ENCODE measurements at regions not wholly inside any gene's neighbourhood (a gene's known extent, or its start where the extent isn't known, plus 50 kb on each side); places are given as distances from the start of the nearest gene placed in this dataset.

- DNase-seq (ENCODE audit: low read depth): no peak
- no peak for TF ChIP-seq CTCF (IDR thresholded peaks at IDR 0.05; ENCODE audit: insufficient read depth, low read depth, low read length)
- no peak overlapping the region for H3K4me3 ChIP-seq (ENCODE audit: low read depth, low read length)
Observed at GRCh38 chr5:68161156-68161555, 54.4 kb upstream of the PIK3R1 start.

- no peak for DNase-seq (ENCODE audit: low read depth)
- no peak overlapping the region for H3K4me3 ChIP-seq (ENCODE audit: low read depth, low read length)
- no peak for TF ChIP-seq CTCF (IDR thresholded peaks at IDR 0.05; ENCODE audit: insufficient read depth, low read depth, low read length)
Observed at GRCh38 chr5:68159224-68159951, 56.2 kb upstream of the PIK3R1 start.

- no peak for TF ChIP-seq CTCF (IDR thresholded peaks at IDR 0.05; ENCODE audit: insufficient read depth, low read depth, low read length)
- DNase-seq (ENCODE audit: low read depth): no peak
- H3K4me3 ChIP-seq (ENCODE audit: low read depth, low read length): no peak overlapping the region
Observed at GRCh38 chr5:68155940-68156339, 59.6 kb upstream of the PIK3R1 start.

- no peak for TF ChIP-seq CTCF (IDR thresholded peaks at IDR 0.05; ENCODE audit: insufficient read depth, low read depth, low read length)
- no peak overlapping the region for H3K4me3 ChIP-seq (ENCODE audit: low read depth, low read length)
- DNase-seq (ENCODE audit: low read depth): no peak
Observed at GRCh38 chr5:68154119-68154857, 61.3 kb upstream of the PIK3R1 start.

GRCh38 chr5:68151812-68152211 lies 63.7 kb upstream of the PIK3R1 start:
- TF ChIP-seq CTCF (IDR thresholded peaks at IDR 0.05; ENCODE audit: insufficient read depth, low read depth, low read length): no peak
- DNase-seq (ENCODE audit: low read depth): no peak
- no peak overlapping the region for H3K4me3 ChIP-seq (ENCODE audit: low read depth, low read length)

GRCh38 chr5:68149189-68149588 lies 66.4 kb upstream of the PIK3R1 start:
- no peak overlapping the region for H3K4me3 ChIP-seq (ENCODE audit: low read depth, low read length)
- DNase-seq (ENCODE audit: low read depth): peak; percentile 73

More at GRCh38 chr5:68149189-68149588, 66.4 kb upstream of the PIK3R1 start:
- no peak for TF ChIP-seq CTCF (IDR thresholded peaks at IDR 0.05; ENCODE audit: insufficient read depth, low read depth, low read length)
